Omental fat pad (tissue), 3 donors: ENCODE measurements at regions not wholly inside any gene's neighbourhood (a gene's known extent, or its start where the extent isn't known, plus 50 kb on each side); places are given as distances from the start of the nearest gene placed in this dataset.

ENCODE experiments used
- ATAC-seq: fragments of 150-250 bp; one replicate; pipeline ENCODE4 v1.9.1; 2016; ENCODE audit warnings: mild to moderate bottlenecking, moderate library complexity; ENCODE audit not compliant: low FRiP score
- DNase-seq: peaks from one replicate; pipeline ENCODE4 v3.0.0-alpha.2; 2019; ENCODE audit warnings: low spot score
- TF ChIP-seq, protein P1 (sequence below), 3 donors: fragments of 450-650 bp; IDR thresholded peaks; one replicate each; pipeline ENCODE4 v1.5.1; 2016 to 2017; ENCODE audit warnings: antibody characterized with exemption in 3 of 3, mild to moderate bottlenecking in 3 of 3, moderate library complexity in 2 of 3

DNA sequence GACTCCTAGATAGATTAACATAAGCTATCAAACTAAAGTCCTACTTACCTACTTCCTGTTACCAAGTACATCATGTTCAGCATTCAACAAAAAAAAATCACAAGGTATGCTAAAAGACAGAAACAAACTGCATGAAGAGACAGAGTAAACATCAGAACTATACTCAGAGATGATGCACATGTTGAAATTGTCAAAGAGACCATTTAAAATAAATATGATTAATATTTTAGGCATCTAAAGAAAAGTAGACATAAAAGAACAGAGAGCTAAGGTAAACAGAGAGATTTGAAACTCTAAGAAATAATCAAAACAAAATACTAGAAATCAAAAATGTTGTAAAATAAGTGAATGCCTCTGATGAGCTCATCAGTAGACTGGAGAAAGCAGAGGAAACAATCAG is 224.8 kb upstream of the STAC start:
- TF ChIP-seq, protein P1, sequence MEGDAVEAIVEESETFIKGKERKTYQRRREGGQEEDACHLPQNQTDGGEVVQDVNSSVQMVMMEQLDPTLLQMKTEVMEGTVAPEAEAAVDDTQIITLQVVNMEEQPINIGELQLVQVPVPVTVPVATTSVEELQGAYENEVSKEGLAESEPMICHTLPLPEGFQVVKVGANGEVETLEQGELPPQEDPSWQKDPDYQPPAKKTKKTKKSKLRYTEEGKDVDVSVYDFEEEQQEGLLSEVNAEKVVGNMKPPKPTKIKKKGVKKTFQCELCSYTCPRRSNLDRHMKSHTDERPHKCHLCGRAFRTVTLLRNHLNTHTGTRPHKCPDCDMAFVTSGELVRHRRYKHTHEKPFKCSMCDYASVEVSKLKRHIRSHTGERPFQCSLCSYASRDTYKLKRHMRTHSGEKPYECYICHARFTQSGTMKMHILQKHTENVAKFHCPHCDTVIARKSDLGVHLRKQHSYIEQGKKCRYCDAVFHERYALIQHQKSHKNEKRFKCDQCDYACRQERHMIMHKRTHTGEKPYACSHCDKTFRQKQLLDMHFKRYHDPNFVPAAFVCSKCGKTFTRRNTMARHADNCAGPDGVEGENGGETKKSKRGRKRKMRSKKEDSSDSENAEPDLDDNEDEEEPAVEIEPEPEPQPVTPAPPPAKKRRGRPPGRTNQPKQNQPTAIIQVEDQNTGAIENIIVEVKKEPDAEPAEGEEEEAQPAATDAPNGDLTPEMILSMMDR (IDR thresholded peaks at IDR 0.05), result no peak
- no peak for DNase-seq
- no peak for ATAC-seq

DNA sequence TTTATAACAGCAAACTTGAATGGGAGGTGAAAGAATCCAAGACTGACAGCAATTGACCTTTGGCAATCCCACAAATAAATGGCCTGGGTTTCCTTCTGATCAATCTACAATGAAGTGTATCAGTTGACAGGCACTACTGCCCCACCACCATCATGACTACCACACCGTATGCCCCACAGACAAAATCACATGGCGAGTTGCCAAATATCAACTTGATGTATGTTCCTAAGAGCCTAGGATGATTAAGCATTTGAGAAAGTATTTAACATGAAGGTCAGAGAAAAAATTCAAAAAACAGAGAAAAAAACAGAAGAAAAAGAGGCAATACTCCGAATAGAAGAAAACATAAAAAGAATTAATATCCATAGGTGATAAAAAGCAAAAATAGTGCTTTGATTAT is 215.9 kb upstream of the STAC start:
- ATAC-seq (no peak), DNase-seq (no peak)
- TF ChIP-seq, protein P1 (IDR thresholded peaks at IDR 0.05), result no peak

DNA sequence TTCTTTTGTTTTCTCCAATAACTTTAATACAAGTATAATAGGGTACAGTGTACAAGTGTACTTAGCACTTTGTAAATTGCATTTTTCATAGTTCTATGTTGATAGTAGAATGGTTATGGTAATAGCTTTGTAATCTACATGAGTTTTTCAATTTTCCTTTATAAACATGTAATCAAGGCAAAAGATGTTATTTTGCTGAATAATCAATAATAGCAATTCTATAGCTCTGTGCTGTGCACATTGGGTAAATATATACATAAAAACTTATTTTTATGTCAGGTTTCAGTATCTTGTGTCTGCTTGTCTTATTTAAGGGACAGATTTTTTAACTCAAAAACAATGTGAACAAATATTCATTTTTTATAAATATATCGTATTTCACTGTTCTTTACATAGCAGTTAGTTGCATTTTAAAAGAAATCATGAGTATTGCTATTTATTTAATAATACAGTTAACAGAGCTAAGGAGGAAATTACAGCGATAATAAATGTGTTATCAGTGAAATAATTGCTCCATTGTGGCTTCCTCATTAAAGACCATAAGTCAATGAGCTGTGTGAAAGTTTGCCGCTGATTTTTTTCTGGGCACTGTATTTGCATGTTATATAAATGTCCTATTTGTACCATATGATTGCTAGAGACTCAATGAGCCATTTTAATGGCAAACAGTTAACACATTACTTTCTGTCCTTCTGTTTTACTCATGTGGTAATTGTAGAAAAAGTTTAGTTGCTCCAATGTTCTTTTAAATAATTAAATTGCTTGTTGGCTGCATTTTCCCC is 214.6 kb upstream of the STAC start:
- ATAC-seq, result no peak
- no peak for DNase-seq

DNA sequence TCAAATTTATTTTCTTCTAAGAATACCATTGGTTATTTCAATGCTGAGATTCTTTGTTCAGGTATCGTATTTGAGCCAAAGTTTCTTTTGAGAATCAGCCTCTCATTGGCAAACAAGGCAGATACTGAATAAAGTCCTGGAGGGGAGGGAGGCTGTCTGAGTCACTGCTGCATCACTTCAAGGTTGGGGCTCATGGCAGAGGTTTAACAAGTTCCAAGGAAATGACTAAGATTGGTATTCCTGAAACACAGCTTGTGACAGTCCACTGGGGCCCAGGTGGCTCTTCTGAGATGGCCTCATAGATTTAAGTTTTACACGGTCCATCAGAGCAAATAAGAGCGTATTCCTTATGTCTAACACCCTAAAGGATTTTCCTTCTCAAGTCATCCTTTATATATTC is 213.8 kb upstream of the STAC start:
- no peak for ATAC-seq
- TF ChIP-seq, protein P1 (IDR thresholded peaks at IDR 0.05), result no peak
- no peak for DNase-seq

More for the DNA sequence above, 214.6 kb upstream of the STAC start:
- TF ChIP-seq, protein P1 (IDR thresholded peaks at IDR 0.05), result no peak

DNA sequence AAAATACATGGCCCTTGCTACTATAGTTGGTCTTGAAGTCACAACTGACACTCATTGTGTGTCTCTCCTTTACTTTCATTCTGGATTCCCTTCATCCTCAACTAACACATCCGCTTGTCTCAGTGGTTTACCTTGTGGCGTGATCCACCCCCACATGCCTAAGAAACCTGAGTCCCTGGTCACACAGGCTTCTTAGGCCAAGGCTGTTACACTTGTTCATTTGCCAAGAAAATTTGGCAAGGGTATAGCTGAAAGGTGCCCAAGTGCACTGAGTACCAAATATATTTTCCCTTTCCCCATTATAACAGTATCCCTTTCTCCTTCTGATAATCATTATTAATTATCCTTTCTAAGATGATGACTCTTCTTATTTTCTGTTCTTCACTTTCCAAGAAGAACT is 207.6 kb upstream of the STAC start:
- DNase-seq, result no peak
- no peak for ATAC-seq

DNA sequence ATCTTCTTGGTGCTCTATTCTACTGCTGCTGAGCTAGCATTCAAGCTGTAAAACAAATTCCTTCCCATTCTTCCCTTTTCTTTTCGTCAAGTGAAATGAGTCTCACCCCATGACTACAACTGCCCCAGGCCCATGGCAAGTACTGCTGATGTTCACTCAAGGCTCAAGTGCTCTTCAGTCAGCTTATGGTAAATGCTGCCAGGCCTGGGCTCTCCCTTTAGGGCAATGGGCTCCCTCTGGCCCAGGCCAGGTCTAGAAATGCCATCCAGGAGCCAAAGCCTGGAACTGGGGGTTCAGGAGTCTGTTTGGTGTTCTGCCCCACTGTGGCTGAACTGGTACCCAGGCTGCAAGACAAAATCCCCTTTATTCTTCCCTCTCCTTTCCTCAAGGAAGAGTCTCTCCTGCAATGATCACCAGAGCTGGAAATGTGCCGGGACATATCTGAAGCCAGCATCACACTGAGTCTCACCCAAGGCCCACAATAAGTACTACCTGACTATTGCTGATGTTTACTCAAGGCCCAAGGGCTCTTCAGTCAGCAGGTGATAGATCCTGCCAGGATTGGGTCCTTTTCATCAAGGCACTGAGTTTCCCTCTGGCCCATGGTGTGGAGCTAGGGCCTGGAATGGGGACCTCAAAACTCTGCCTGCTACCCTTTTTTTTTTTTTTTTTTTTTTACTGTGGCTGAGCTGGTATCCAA is 205.0 kb upstream of the STAC start:
- no peak for DNase-seq
- no peak for ATAC-seq

More for the DNA sequence above, 207.6 kb upstream of the STAC start:
- TF ChIP-seq, protein P1 (IDR thresholded peaks at IDR 0.05), result no peak

More for the DNA sequence above, 205.0 kb upstream of the STAC start:
- TF ChIP-seq, protein P1 (IDR thresholded peaks at IDR 0.05), result no peak
